H1 (cell line): ENCODE measurements at regions not wholly inside any gene's neighbourhood (a gene's known extent, or its start where the extent isn't known, plus 50 kb on each side); places are given as distances from the start of the nearest gene placed in this dataset.

Experiments
- CTCF ChIA-PET: fragments of 300-600 bp; sonication (Branson Sonifier 250); formaldehyde crosslinking; loops from one replicate; lab custom pipeline; 2021; ENCODE audit not compliant: partially characterized antibody; lab: Charles Lee
- POLR2A ChIA-PET: fragments of 300-600 bp; sonication (Branson Sonifier 250); formaldehyde crosslinking; loops from one replicate; lab custom pipeline; 2021; ENCODE audit warnings: inconsistent platforms; ENCODE audit not compliant: partially characterized antibody; lab: Charles Lee
- DNase-seq, 2 experiments: peaks; one replicate each; pipeline versions ENCODE4 v3.0.0 to v3.0.0-alpha.2; 2010 to 2022; ENCODE audit warnings: low spot score in 2 of 2, low read depth in 1 of 2, mixed read lengths in 1 of 2
- FAIRE-seq: peaks from 2 replicates; lab custom pipeline; 2011; peaks lifted over from hg19 to GRCh38; lab: Jason Lieb, UNC
- H2AFZ ChIP-seq: 2 replicates; pipeline ENCODE4 v1.8.1; 2012; ENCODE audit warnings: low read length, inconsistent platforms
- H2AK5ac ChIP-seq: 2 replicates; pipeline ENCODE4 v1.6.1; 2013; ENCODE audit warnings: low read depth, low read length
- H2BK120ac ChIP-seq: replicated peaks from 2 replicates; pipeline ENCODE3; 2013; ENCODE audit warnings: low read depth, low read length, inconsistent platforms
- H2BK12ac ChIP-seq: 2 replicates; pipeline ENCODE4 v1.6.1; 2013; ENCODE audit warnings: low read depth, low read length
- H2BK15ac ChIP-seq: 2 replicates; pipeline ENCODE4 v1.6.1; 2013; ENCODE audit warnings: low read length
- H2BK20ac ChIP-seq: 2 replicates; pipeline ENCODE4 v1.6.1; 2013; ENCODE audit warnings: low read length
- H2BK5ac ChIP-seq: 2 replicates; pipeline ENCODE4 v1.6.1; 2013; ENCODE audit warnings: low read depth, low read length
- H3K14ac ChIP-seq: 2 replicates; pipeline ENCODE4 v1.6.1; 2013; ENCODE audit warnings: inconsistent platforms; ENCODE audit not compliant: insufficient read length
- H3K18ac ChIP-seq: 2 replicates; pipeline ENCODE4 v1.6.1; 2013; ENCODE audit warnings: low read length; ENCODE audit errors: extremely low read depth
- H3K23ac ChIP-seq: 2 replicates; pipeline ENCODE4 v1.6.1; 2013; ENCODE audit warnings: inconsistent platforms; ENCODE audit not compliant: insufficient read length
- H3K23me2 ChIP-seq: 2 replicates; pipeline ENCODE4 v1.6.1; 2013; ENCODE audit warnings: low read depth, low read length
- H3K27ac ChIP-seq: 2 replicates; pipeline ENCODE4 v1.6.1; 2011; ENCODE audit warnings: low read depth, low read length, inconsistent platforms
- H3K27me3 ChIP-seq, 4 experiments: replicated peaks in 1 of 4; 1 replicate in 1 of 4; 2 replicates in 3 of 4; pipeline versions ENCODE4 v1.6.1 to v1.8.1; 2011 to 2013; ENCODE audit warnings: low read length in 3 of 4, mild to moderate bottlenecking in 3 of 4, inconsistent platforms in 2 of 4, mixed read lengths in 2 of 4, moderate library complexity in 1 of 4; ENCODE audit not compliant: control insufficient read depth in 3 of 4, insufficient read depth in 3 of 4; ENCODE audit errors: extremely low read depth in 1 of 4
- H3K36me3 ChIP-seq, 4 experiments: 2 replicates each; pipeline versions ENCODE4 v1.6.1 to v1.8.1; 2011 to 2013; ENCODE audit warnings: mild to moderate bottlenecking in 4 of 4, low read length in 3 of 4, moderate library complexity in 2 of 4, control low read depth in 1 of 4, inconsistent platforms in 1 of 4; ENCODE audit not compliant: insufficient read depth in 4 of 4, control insufficient read depth in 2 of 4
- H3K4ac ChIP-seq: replicated peaks from 2 replicates; pipeline ENCODE3; 2013; ENCODE audit warnings: low read length, low read depth, mixed read lengths, inconsistent platforms; ENCODE audit not compliant: insufficient read length
- H3K4me1 ChIP-seq, 4 experiments: replicated peaks in 1 of 4; 1 replicate in 1 of 4; 2 replicates in 3 of 4; pipeline versions ENCODE4 v1.6.1 to v1.8.1; 2011 to 2013; ENCODE audit warnings: low read length in 3 of 4, inconsistent platforms in 2 of 4, mixed read lengths in 1 of 4; ENCODE audit not compliant: insufficient read depth in 4 of 4, control insufficient read depth in 3 of 4
- H3K4me2 ChIP-seq, 2 experiments: 2 replicates each; pipeline versions ENCODE4 v1.6.1 to v1.8.1; 2011 to 2013; ENCODE audit warnings: low read depth in 2 of 2, low read length in 2 of 2, control low read depth in 1 of 2, inconsistent platforms in 1 of 2, mild to moderate bottlenecking in 1 of 2; ENCODE audit not compliant: insufficient read depth in 1 of 2
- H3K4me3 ChIP-seq, 4 experiments: fragments of 200-600, 300-600 bp in 1 of 4; sonication (generic), shearing (Covaris generic), sonication (Bioruptor Twin) in 1 of 4; 2 replicates each; pipeline versions ENCODE4 v1.5.1 to v1.8.1; 2011 to 2016; ENCODE audit warnings: low read length in 4 of 4, low read depth in 3 of 4, control low read depth in 2 of 4, inconsistent platforms in 2 of 4, mild to moderate bottlenecking in 2 of 4, mixed read lengths in 1 of 4, moderate library complexity in 1 of 4; ENCODE audit not compliant: insufficient read depth in 2 of 4; ENCODE audit errors: extremely low read depth in 1 of 4
- H3K56ac ChIP-seq: replicated peaks from 2 replicates; pipeline ENCODE3; 2013; ENCODE audit warnings: low read depth, mild to moderate bottlenecking, mixed read lengths, low read length, inconsistent platforms; ENCODE audit not compliant: insufficient read length
- H3K79me1 ChIP-seq: 2 replicates; pipeline ENCODE4 v1.6.1; 2013; ENCODE audit warnings: low read depth, low read length, control low read depth
- H3K79me2 ChIP-seq, 2 experiments: 2 replicates each; pipeline versions ENCODE4 v1.6.1 to v1.8.1; 2012 to 2013; ENCODE audit warnings: low read length in 2 of 2, mild to moderate bottlenecking in 2 of 2, inconsistent platforms in 1 of 2; ENCODE audit not compliant: insufficient read depth in 2 of 2, control insufficient read depth in 1 of 2
- H3K9ac ChIP-seq, 4 experiments: replicated peaks in 1 of 4; 1 replicate in 1 of 4; 2 replicates in 3 of 4; pipeline versions ENCODE4 v1.6.1 to v1.8.1; 2011 to 2013; ENCODE audit warnings: low read depth in 3 of 4, low read length in 3 of 4, control low read depth in 2 of 4, mild to moderate bottlenecking in 2 of 4, moderate library complexity in 2 of 4, inconsistent platforms in 1 of 4; ENCODE audit errors: extremely low read depth in 1 of 4
- H3K9me3 ChIP-seq, 2 experiments: 2 replicates each; pipeline versions ENCODE4 v1.6.1 to v1.8.1; 2012 to 2013; ENCODE audit warnings: mild to moderate bottlenecking in 2 of 2, moderate library complexity in 2 of 2, control low read depth in 1 of 2, inconsistent platforms in 1 of 2, low read depth in 1 of 2, low read length in 1 of 2, mixed read lengths in 1 of 2; ENCODE audit not compliant: insufficient read depth in 2 of 2
- H4K20me1 ChIP-seq, 2 experiments: replicated peaks in 1 of 2; 2 replicates each; pipeline versions ENCODE3 to v1.8.1; 2011 to 2013; ENCODE audit warnings: inconsistent platforms in 2 of 2, low read length in 2 of 2, mild to moderate bottlenecking in 1 of 2; ENCODE audit not compliant: insufficient read depth in 2 of 2, control insufficient read depth in 1 of 2
- H4K5ac ChIP-seq: 2 replicates; pipeline ENCODE4 v1.6.1; 2013; ENCODE audit warnings: low read length, low read depth, mixed read lengths, inconsistent platforms; ENCODE audit not compliant: insufficient read length
- H4K8ac ChIP-seq: 2 replicates; pipeline ENCODE4 v1.8.0; 2013; ENCODE audit warnings: mild to moderate bottlenecking, moderate library complexity, low read length, inconsistent platforms; ENCODE audit not compliant: insufficient read depth; ENCODE audit errors: extremely low read depth
- H4K91ac ChIP-seq: replicated peaks from 2 replicates; pipeline ENCODE3; 2013; ENCODE audit warnings: low read length, mixed read lengths, inconsistent platforms; ENCODE audit not compliant: insufficient read length
- TBP ChIP-seq: IDR thresholded peaks from 2 replicates; pipeline ENCODE4 v1.6.1; 2011; ENCODE audit warnings: low read depth, low read length, improper control_type of control experiment

GRCh38 chr3:156760333-156760732 is 65.8 kb upstream of the LEKR1 start:
- H4K91ac ChIP-seq: no peak overlapping the region
- no peak overlapping the region for H2AFZ ChIP-seq
- H2BK15ac ChIP-seq: no peak overlapping the region
- H3K14ac ChIP-seq: no peak overlapping the region
- DNase-seq (no peak), FAIRE-seq (no peak)
- no peaks in the 10 kb centered on the region for H3K79me1 ChIP-seq
- H3K27me3 ChIP-seq: no peaks in the 10 kb centered on the region
- no peak overlapping the region for H3K23ac ChIP-seq
- H3K9me3 ChIP-seq: no peaks in the 10 kb centered on the region
- H3K36me3 ChIP-seq: no peaks in the 10 kb centered on the region
- no peaks in the 10 kb centered on the region for H4K20me1 ChIP-seq
- no peak overlapping the region for H2AK5ac ChIP-seq
- H3K18ac ChIP-seq: no peak overlapping the region
- ChIA-PET CTCF (interaction anchor here (1.2 kb wide), 1 partner anchor 48 kb away, joined by 3 read pairs; no protein-coding TSS in a partner anchor), POLR2A (no interaction called here)
- H3K4ac ChIP-seq: no peak overlapping the region
- H4K8ac ChIP-seq: no peak overlapping the region
- H2BK120ac ChIP-seq: no peak overlapping the region
- H3K4me3 ChIP-seq: no peak overlapping the region
- no peak for TF ChIP-seq TBP
- no peak overlapping the region for H2BK12ac ChIP-seq
- no peaks in the 10 kb centered on the region for H3K23me2 ChIP-seq
- no peaks in the 10 kb centered on the region for H3K79me2 ChIP-seq
- no peak overlapping the region for H2BK20ac ChIP-seq
- no peak overlapping the region for H3K9ac ChIP-seq
- H3K4me2 ChIP-seq: no peak overlapping the region
- no peak overlapping the region for H3K27ac ChIP-seq
- no peak overlapping the region for H3K56ac ChIP-seq
- H4K5ac ChIP-seq: no peak overlapping the region
- no peak overlapping the region for H2BK5ac ChIP-seq
- no peaks in the 10 kb centered on the region; a peak in 1 of 7 replicates for H3K4me1 ChIP-seq
